Activated gamma-delta T cell treated with Interleukin-2 at 50 U/mL for 16 hours (primary cell): ENCODE measurements at regions not wholly inside any gene's neighbourhood (a gene's known extent, or its start where the extent isn't known, plus 50 kb on each side); places are given as distances from the start of the nearest gene placed in this dataset.

Experiments used
- DNase-seq: peaks from one replicate; pipeline ENCODE4 v3.0.0-alpha.2; 2020

DNA sequence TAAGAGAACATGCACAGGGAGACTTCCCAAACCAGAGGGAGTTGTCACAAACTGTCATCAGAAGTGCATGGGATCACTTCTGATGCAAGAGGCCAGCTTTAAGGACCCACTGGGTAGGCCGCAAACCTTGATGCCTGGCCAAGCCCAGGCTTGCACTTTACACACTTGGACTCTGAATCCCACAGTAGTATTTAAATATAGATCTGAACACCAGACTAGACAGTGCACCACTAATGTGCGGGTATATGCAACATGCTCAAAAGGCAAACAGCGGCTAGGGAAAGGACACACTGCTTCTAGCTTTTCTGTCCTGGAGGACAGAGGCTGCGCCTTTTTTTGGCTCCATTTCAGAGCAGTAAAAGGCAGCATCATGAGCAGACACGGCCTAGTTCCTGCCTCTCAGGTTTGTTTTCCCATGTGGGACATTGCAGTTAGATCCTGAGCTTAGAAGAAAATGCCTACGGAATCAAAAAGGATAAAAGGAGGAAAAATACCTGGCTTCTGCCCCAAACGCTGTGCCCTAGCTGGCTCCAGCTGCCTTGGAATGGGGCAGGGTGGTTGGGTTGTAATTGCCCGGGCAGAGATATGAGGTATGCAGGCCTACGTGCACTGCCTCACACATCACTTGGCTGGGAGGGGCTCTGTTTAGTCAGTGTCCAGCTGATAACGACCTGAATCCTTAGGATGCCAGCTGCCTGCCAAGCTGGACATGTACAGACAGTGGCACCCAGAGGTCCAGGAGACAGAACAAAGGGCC lies 84.5 kb upstream of the EGLN3 start:
- DNase-seq = no peak

DNA sequence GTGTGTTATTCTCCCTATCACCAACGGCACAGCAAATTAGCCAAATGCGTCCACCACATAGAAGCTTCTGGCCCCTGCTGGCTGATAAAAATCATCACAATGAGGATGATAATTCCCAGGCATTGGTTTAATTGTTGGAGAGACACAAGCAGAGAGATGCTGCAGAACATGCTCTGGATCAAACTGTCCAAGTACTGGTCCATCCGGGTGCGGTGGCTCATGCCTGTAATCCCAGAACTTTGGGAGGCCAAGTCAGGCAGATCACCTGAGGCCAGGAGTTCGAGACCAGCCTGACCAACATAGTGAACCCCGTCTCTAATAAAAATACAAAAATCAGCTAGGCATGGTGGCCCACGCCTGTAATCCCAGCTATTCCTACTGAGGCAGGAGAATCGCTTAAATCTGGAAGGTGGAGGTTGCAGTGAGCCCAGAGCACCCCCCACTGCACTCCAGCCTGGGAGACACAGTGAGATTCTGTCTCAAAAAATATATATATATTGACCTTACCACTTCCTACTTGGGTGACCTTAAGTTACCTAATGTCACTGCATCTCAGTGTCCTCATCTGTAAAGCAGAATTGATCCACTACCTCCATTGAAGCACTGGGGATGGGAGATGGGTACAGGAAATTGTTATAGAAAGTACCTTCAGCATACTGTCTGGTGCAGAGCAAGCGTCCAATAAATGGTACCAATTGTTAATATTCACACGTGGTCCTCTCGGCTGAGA lies 83.7 kb upstream of the EGLN3 start:
- DNase-seq = no peak

DNA sequence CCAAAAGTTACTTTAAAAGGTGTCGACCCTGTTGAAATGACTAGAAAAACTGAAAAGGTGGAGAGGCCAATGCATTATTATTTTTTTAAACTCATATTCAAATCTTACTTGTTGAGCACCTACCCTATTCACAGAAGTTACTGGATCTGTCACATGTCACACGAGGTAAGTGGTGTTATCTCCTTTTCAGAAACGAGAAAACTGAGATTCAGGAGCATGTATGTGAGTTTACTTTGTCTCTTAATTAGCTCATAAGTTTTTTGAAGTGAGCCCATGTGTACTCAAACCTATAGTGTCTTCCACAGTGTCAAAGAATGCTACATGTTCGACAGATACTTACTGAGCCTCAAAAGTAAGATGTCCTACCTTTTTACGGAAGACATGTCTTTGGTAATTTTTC lies 81.8 kb upstream of the EGLN3 start:
- no peak for DNase-seq

DNA sequence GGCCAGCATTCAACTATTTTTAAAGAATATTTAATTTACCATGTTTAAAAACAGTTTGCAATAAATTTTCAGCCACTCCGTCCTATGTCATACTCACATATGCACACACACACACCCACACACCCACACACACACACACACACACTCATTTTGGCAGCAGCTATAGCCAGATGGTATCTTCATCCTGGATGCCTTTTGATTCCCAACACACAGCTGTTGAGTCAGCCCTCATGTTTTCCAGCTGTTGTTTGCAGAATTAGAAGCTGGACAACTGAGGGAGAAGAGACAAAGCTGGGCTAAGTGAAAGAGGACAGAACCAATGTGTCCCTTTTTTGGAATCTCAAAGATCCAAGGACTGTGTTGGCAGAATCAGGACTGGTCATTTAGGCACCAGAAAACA lies 80.0 kb upstream of the EGLN3 start:
- DNase-seq = no peak

DNA sequence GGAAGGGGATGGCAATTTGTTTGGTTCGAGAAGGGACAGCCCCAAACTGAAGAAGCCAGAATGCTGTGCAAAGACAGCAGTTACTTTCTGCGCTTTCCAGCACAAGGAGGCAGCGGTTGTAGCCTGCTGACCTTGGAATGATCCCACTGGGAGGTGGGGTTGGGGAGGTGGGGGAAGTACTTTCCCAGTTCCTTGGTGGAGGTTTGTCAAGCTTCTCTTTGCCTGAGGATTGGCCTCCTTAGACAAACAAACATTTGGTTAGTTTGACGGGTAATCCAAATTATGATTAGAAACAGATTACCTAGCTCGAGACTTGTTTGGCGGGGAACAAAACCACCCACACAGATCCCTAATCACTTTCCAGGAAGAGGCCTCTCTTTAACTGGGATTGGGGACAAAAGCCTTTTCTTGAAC lies 79.1 kb upstream of the EGLN3 start:
- no peak for DNase-seq

- DNase-seq = no peak
Observed at GRCh38 chr14:34027990-34028495, 77.2 kb upstream of the EGLN3 start.

DNA sequence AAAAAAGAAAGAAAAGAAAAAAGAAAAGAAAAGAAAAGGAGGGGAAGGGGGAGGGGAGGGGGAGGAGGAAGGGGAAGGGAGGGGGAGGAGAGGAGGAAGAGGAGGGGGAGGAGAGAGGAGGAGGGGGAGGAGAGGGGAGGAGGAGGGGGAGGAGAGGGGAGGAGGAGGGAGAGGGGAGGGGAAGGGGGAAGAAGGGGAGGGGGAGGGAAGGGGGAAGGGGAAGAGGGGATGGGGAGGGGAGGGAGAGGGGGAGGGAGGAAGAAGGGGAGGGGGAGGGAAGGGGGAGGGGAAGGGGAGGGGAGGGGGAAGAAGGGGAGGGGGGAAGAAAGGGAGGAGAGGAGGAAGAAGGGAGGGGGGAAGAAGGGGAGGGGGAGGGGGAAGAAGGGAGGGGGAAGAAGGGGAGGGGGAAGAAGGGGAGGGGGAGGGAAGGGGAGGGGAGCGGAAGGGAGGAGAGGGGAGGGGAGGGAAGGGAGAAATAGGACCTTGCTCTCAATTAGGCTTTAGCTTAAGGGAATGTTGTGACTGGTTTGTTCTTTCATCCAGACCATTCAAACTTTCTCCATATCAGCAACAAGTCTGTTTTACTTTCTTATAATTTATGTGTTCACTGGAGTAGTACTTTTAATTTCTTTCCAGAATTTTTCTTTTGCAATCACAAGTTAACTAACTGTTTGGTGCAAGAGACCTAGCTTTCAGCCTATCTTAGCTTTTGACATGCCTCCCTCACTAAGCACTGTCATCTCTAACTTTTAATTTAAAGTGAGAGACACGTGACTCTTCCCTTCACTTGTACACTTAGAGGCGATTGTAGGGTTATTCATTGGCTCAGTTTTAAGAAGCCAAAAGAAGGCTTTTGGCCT lies 76.5 kb upstream of the EGLN3 start:
- DNase-seq = no peak

DNA sequence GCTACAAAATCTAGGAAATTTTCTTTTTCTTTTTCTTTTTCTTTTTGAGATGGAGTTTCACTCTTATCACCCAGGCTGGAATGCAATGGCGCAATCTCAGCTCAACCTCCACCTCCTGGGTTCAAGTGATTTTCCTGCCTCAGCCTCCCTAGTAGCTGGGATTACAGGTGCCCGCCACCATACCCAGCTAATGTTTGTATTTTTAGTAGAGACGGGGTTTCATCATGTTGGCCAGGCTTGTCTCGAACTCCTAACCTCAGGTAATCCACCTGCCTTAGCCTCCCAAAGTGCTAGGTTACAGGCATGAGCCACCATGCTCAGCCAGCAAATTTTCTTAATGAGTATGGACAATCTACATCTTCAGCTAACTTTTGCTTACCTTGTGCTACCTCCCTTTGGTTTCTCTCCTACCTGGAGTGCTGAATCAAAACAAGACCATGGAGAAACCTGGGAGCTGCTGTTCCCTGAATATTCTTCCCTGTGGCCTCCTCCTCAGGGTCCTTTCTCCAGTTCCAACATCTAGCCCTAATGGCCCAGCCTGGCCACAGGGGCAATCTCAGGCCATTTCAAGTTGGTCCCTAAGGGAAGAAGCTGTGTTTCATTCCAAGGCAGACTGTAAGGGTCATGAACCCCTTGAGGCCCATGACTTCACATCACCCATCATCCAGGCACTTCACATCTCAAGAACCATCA lies 74.6 kb upstream of the EGLN3 start:
- no peak for DNase-seq

- no peak for DNase-seq
Observed at GRCh38 chr14:34024768-34025144, 73.9 kb upstream of the EGLN3 start.

DNA sequence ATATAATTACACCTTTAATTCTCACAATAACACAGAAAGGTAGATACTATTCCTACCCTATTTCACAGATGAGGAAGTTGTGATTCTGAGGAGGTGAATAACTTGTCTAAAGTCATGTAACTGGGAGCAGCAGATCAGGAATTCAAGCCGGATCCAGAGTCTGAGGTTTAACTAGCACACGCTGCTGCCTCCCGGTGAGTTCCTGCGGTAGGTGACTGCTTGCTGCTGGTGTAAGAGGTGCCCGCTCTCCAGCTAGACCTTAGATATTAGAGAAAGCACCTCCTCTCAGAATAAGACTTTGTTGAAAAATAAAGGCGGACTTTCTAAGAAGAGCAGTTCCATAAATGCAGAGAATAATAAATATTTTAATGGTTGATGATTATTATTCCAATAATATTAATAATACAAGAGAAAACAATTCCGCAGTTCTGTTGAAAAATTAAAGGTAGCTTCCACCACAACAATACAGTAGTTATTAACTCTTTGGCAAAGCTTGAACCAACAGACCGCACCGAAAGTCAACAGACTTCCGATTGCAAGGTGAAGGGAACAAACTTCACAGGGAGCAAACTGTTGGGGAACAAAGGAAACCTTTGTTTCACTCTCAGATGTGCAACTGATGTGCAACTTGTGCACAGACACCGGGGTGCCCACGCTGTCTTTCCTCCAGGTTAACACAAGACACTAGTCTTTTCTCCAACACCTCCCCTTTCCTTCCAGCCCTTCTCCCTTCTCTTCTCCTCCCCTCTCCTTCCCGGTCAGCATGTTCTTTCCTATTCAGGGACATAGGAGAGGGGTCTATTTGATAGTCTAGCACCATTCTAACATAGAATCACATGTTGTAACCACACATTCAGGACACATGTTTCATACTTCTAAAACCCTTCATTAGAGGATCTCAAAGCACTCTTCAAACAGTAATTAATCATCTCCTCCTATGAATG lies 73.2 kb upstream of the EGLN3 start:
- DNase-seq = no peak

GRCh38 chr14:34021096-34021495 lies 70.2 kb upstream of the EGLN3 start:
- no peak for DNase-seq

GRCh38 chr14:34020014-34020413 lies 69.1 kb upstream of the EGLN3 start:
- no peak for DNase-seq

DNA sequence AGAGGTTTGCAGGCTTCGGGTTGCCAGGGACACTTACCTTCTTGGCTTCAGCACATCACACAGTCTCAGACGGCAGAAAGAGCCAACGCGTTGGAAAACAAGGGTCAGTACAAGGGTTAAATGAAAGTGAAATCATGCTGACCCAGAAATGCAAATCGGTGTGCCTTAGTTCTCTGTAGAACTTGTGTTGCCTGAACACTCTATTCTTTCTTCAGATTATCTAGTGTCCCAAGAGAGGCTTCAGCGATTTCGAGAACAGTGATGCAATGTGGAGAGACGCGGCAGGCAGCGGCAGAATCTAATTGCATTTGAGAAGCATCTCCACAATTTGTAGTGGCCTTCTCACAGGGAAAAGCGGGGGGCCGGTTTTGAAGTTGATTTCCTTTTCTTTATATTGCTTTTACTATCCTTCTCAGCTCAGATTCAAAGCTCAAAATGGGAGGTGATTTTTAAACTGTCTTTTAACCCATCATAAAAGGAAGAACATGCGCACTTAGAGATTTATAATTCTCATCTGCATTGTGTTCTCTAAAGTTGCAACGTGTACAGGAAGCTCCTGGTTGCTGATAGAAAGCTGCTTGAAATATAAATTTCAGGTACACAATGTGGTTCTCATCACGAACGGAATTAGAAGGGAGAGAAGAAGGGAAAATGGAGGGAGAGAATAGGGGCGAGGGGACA lies 67.8 kb upstream of the EGLN3 start:
- no peak for DNase-seq

DNA sequence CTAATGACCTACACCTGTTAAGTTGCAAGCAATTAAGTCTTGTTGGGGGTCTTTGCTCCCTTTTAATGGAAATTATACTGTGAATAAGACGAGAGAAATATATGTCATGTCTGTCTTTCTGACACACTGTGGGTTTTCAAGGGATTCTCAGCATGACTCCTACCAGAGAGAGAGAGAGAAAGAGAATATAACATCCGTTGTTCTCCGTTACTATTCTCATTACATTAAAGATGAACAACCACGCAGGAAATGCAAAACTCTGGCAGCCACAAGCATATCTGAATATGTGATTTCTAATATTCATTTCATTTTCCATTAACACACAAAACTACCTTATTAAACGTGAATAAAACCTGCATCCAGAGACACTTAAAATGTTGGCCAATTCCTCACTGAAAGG lies 67.3 kb upstream of the EGLN3 start:
- no peak for DNase-seq

DNA sequence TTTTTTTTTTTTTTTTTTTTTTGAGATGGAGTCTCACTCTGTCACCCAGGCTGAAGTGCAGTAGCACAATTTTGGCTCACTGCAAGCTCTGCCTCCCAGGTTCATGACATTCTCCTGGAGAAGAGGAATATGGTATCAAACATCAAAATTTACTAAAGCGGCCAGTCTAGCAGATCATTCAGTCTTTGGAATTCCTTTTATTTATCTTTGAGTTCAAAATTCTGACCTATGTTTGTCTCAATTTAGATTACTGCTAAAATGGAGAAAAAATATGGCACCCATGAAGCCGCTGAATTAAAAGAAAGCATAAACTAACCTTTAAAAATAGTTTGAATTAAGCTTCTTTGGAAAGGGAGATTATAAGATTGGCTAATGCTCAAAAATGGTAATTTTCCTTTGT lies 64.5 kb upstream of the EGLN3 start:
- no peak for DNase-seq

DNA sequence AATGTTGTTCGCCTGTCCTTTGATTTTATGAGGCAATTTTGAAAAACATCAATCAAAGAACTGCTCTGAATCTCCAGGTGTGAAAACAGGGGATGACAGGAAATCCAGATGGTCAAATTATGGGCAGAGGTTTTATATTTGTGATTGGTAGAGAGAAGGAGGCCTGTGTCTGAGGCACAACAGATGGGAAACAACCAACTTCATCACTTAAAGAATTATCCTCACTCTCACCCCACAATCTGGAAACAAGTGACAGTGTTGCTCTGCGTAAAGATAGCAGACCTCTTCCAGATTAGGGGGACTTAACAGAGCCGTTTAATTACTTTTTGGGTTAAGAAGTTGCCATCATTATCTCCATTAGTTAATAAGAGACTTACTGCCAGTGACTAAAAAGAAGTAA lies 64.1 kb upstream of the EGLN3 start:
- DNase-seq = no peak

DNA sequence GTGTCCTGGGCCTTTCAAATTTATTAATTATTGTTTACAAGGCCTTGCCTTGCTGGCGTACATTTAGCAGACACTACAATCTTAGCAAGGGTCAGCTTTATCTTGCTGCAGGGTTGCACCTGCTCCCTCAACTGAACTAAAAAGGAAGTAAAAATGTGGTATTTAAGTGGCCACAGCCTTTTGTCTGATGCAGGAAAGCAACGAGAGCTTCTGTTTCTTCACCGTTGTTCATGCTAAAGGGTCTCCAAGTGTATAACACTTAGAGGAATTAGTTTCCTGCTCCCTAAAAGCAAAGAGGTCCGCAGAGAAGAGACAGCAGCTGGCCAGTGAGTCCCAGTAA lies 62.8 kb upstream of the EGLN3 start:
- no peak for DNase-seq

GRCh38 chr14:34012978-34013720 lies 62.3 kb upstream of the EGLN3 start:
- no peak for DNase-seq

DNA sequence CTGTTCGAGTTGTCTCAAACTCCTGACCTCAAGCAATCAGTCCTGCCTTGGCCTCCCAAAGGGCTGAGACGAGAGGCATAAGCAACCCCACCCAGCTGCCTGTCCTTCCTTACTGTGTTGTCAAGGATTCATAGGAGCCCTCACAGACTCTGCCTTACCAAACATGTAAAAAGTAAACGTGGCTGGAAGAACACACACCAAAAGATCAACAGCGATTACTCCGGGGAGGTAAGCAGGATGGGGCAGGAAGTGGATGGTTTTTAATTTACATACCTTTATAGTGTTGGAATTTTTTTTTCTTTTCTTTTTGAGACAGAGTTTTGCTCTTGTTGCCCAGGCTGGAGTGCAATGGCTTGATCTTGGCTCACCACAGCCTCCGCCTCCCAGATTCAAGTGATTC lies 61.5 kb upstream of the EGLN3 start:
- DNase-seq = no peak

GRCh38 chr14:34009956-34010355 lies 59.1 kb upstream of the EGLN3 start:
- no peak for DNase-seq

DNA sequence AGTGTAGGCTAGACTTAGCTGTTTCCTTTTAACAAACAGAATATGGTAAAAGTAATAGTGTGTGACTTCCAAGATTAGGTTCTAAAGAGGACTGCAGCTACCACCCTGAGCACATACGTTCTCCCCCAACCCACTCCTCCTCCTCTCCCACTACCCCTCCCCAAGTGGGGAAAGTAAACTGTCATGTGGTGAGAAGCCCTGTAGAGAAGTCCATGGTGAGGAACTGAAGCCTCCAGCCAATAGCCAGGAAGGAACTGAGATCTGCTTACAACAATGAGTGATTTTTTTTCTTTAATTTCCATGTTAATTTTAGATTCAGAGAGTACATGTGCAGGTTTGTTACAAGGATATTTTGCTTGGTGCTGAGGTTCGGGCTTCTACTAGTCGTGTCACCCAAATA lies 57.0 kb upstream of the EGLN3 start:
- DNase-seq = no peak
